ENCODE measurements at regions not wholly inside any gene's neighbourhood (a gene's known extent, or its start where the extent isn't known, plus 50 kb on each side); places are given as distances from the start of the nearest gene placed in this dataset.

- ATAC-seq (no peak), DNase-seq (no peak)
- intact Hi-C loops (cut with micrococcal nuclease) = no loop called here
Measured at GRCh38 chr4:189087971-189088370, 852.7 kb upstream of the FRG1 start.

- ATAC-seq (no peak), DNase-seq (no peak)
- intact Hi-C loops (cut with micrococcal nuclease) = no loop called here
Measured at GRCh38 chr4:189088780-189089179, 851.9 kb upstream of the FRG1 start.

GRCh38 chr4:189090174-189090814 lies 850.4 kb upstream of the FRG1 start:
- ATAC-seq (no peak), DNase-seq (no peak)
- intact Hi-C loops (cut with micrococcal nuclease) = no loop called here

- intact Hi-C loops (cut with micrococcal nuclease) = no loop called here
- DNase-seq = no peak
- no peak for ATAC-seq
Measured at GRCh38 chr4:189092581-189092980, 848.1 kb upstream of the FRG1 start.

GRCh38 chr4:189096108-189096507 lies 844.6 kb upstream of the FRG1 start:
- ATAC-seq = no peak

GRCh38 chr4:189096717-189097116 lies 844.0 kb upstream of the FRG1 start:
- DNase-seq (no peak), ATAC-seq (no peak)
- intact Hi-C loops (cut with micrococcal nuclease) = no loop called here

More at GRCh38 chr4:189096108-189096507, 844.6 kb upstream of the FRG1 start:
- no peak for DNase-seq
- intact Hi-C loops (cut with micrococcal nuclease) = no loop called here

- ATAC-seq = no peak
- DNase-seq = no peak
- intact Hi-C loops (cut with micrococcal nuclease) = no loop called here
Measured at GRCh38 chr4:189098932-189099696, 841.6 kb upstream of the FRG1 start.

- ATAC-seq (no peak), DNase-seq (no peak)
- intact Hi-C loops (cut with micrococcal nuclease) = no loop called here
Measured at GRCh38 chr4:189113389-189113888, 827.2 kb upstream of the FRG1 start.

- intact Hi-C loops (cut with micrococcal nuclease) = no loop called here
- no peak for ATAC-seq
- no peak for DNase-seq
Measured at GRCh38 chr4:189117426-189117825, 823.2 kb upstream of the FRG1 start.

GRCh38 chr4:189121336-189121735 lies 819.3 kb upstream of the FRG1 start:
- ATAC-seq = no peak
- intact Hi-C loops (cut with micrococcal nuclease) = no loop called here
- DNase-seq = no peak

- ATAC-seq = no peak
- intact Hi-C loops (cut with micrococcal nuclease) = no loop called here
- no peak for DNase-seq
Measured at GRCh38 chr4:189124149-189124758, 816.4 kb upstream of the FRG1 start.

- DNase-seq (no peak), ATAC-seq (no peak)
- intact Hi-C loops (cut with micrococcal nuclease) = no loop called here
Measured at GRCh38 chr4:189124791-189125190, 815.9 kb upstream of the FRG1 start.

- intact Hi-C loops (cut with micrococcal nuclease) = no loop called here
- DNase-seq (no peak), ATAC-seq (no peak)
Measured at GRCh38 chr4:189126040-189126439, 814.6 kb upstream of the FRG1 start.

- ATAC-seq (no peak), DNase-seq (no peak)
- intact Hi-C loops (cut with micrococcal nuclease) = no loop called here
Measured at GRCh38 chr4:189128341-189128740, 812.3 kb upstream of the FRG1 start.

- DNase-seq (no peak), ATAC-seq (no peak)
- intact Hi-C loops (cut with micrococcal nuclease) = no loop called here
Measured at GRCh38 chr4:189129044-189129694, 811.5 kb upstream of the FRG1 start.

GRCh38 chr4:189131118-189131517 lies 809.6 kb upstream of the FRG1 start:
- DNase-seq (no peak), ATAC-seq (no peak)
- intact Hi-C loops (cut with micrococcal nuclease) = no loop called here

- ATAC-seq (no peak), DNase-seq (no peak)
- intact Hi-C loops (cut with micrococcal nuclease) = no loop called here
Measured at GRCh38 chr4:189136462-189136861, 804.2 kb upstream of the FRG1 start.

- ATAC-seq (no peak), DNase-seq (no peak)
- intact Hi-C loops (cut with micrococcal nuclease) = no loop called here
Measured at GRCh38 chr4:189143263-189143952, 797.3 kb upstream of the FRG1 start.
